ENCODE measurements at regions not wholly inside any gene's neighbourhood (a gene's known extent, or its start where the extent isn't known, plus 50 kb on each side); places are given as distances from the start of the nearest gene placed in this dataset.
"Not testable (repeated sequence)": the region's sequence is repeated elsewhere in the genome, so short reads cannot be mapped to it uniquely, and the experiment has no call there.

DNA sequence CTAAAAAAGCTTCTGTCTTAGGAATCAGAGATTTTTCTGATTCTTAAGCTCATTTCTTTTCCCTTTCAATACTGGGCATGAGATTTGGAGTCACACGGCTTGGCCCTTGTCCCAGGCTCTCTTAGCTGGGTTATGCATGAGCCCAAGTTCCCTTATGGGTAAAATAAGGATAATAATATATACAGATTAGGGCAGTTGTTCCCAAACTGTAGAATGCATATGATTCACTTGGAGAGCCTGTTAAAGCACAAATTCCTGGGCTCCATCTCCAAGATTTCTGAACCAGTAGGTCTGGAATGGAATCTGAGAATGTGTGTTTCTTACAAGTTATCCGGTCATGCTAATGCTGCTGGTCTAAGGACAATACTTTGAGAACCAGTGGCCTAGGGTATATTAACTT, 154.0 kb downstream of the REEP3 start:
- DNase-seq (ENCODE audit: low spot score) = no peak

- no peak for DNase-seq (ENCODE audit: low spot score)
These were observed 155.8 kb downstream of the REEP3 start for GRCh38 chr10:63677001-63677400.

DNA sequence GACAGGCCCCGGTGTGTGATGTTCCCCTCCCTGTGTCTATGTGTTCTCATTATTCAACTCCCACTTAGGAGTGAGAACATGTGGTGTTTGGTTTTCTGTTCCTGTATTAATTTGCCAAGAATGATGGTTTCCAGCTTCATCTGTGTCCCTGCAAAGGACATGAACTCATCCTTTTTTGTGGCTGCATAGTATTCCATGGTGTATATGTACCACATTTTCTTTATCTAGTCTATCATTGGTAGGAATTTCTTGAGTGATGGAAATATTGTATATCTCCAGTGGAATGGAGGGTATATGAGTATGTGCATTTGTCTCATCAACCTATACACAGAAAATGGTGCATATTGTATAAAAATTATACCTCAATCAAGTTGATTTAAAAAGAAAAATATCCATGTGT, 159.3 kb downstream of the REEP3 start:
- DNase-seq (ENCODE audit: low spot score) = not testable (repeated sequence)

DNA sequence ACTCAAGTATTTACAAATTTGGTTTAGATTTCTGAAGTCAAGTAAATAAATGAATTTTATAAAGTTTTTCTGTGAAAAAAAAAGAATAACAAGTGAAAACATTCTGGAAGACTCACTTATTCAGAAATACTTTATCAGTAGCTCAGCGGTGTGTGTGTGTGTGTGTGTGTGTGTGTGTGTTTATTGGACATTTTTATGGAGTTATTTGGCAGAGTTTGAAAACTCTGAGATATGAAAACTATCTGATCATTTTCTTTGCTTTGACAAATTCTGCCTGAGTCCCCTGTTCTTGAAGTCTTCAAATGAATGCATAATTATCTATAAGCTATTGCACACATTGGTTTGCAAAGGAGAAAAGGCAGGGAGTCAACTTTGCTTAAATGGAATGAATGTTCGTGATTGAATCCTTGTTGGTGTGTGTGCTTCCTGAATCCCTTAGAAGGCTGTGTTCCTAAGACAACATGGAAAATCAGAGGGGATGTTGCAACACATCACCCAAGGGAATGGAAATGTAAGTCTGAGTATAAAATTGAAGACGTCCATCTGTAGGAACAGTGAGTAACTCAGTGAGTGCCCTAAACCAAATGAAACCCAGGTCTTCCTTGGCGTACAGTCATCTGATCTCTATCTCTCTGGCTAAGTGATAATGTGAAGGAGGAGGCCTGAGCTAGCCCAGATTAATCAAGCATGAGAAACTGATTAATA, 160.9 kb downstream of the REEP3 start:
- DNase-seq (ENCODE audit: low spot score) = no peak

GRCh38 chr10:63682698-63683052, 161.5 kb downstream of the REEP3 start:
- not testable (repeated sequence) for DNase-seq (ENCODE audit: low spot score)

DNA sequence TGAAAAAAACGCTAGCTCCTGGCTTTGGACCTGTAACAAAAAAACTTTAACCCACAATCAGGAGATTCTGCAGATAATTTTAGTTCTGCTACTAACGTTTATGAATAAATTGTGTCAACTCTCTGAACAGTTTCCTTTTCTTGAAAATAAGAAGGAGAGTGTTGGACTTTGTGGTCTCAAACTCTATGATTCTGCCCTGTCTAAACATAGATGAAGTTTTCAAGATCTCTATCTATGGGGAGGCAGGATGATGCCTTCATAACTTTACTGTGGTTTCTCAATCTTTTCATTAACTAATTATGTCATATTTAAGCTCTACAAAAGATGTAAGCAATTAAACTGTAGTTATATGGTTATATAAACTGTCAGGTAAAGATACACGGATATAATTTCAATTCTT, 162.0 kb downstream of the REEP3 start:
- DNase-seq (ENCODE audit: low spot score) = no peak

- no peak for DNase-seq (ENCODE audit: low spot score)
These were observed 162.5 kb downstream of the REEP3 start for GRCh38 chr10:63683686-63684085.

- DNase-seq (ENCODE audit: low spot score) = no peak
These were observed 163.2 kb downstream of the REEP3 start for GRCh38 chr10:63684257-63684936.

- no peak for DNase-seq (ENCODE audit: low spot score)
These were observed 168.6 kb downstream of the REEP3 start for GRCh38 chr10:63689768-63690167.

GRCh38 chr10:63692220-63692896, 171.2 kb downstream of the REEP3 start:
- DNase-seq (ENCODE audit: low spot score) = no peak

GRCh38 chr10:63693021-63693420, 171.8 kb downstream of the REEP3 start:
- DNase-seq (ENCODE audit: low spot score) = not testable (repeated sequence)

- no peak for DNase-seq (ENCODE audit: low spot score)
These were observed 175.0 kb downstream of the REEP3 start for GRCh38 chr10:63696205-63696604.

- DNase-seq (ENCODE audit: low spot score) = no peak
These were observed 177.0 kb downstream of the REEP3 start for GRCh38 chr10:63697956-63698786.

DNA sequence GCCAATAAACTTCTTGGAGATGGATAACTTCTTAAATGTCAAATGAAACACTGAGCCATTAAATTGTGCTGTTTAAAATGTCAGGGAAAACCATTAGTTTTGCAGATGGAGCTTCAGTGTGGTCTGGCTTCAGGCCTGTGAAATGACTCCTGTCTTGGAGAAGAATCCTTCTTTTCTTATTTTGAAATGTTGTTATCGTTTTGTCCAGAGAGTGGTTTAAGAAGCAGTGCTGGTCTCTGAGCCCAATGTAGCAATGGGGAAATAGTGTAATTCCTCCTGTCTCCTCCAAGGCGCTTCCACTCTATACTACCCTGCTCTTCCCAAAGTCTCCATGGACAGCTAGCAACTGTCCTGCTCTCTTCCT, 177.6 kb downstream of the REEP3 start:
- no peak for DNase-seq (ENCODE audit: low spot score)

DNA sequence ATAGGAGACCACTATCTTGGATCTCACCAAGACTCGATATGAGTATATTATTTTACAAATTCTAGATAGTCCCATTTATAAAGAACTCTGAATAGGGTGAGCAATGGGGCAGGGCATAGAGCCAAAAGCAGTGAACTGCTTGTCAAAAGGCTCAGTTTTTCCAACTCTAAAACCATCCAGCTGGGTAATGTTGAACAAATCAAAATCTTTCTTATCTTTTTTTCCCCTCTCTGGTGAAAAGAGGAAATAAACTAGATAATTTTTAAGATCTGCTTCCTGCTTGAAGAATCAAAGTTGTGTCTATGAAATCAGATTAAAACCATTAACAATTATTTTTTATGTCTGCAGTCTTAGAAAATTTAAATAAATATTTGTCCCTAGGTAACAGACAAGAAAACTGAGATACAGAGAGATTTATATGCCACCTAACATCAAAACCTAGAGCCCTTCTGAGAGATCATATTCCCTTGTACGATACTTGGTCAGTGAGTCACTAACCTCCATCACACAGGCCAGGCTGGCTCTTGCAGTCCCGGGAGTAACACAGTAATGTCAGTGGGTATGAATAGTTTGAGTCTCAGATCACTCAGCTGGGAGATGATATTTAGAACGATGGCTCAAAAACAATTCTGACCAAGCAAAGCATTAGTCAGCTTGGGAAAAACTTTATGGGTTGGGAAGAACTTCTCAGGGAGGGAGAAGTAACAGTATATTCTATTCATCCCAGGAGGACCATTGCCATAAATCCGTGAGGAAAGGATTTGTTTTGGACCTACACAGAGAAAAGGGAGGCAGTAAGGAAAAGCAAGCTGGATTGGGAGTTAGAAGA, 178.8 kb downstream of the REEP3 start:
- DNase-seq (ENCODE audit: low spot score) = no peak

- no peak for DNase-seq (ENCODE audit: low spot score)
These were observed 179.5 kb downstream of the REEP3 start for GRCh38 chr10:63700631-63701156.

- DNase-seq (ENCODE audit: low spot score) = no peak
These were observed 180.9 kb downstream of the REEP3 start for GRCh38 chr10:63702092-63702491.

GRCh38 chr10:63703113-63703670, 182.0 kb downstream of the REEP3 start:
- no peak for DNase-seq (ENCODE audit: low spot score)

DNA sequence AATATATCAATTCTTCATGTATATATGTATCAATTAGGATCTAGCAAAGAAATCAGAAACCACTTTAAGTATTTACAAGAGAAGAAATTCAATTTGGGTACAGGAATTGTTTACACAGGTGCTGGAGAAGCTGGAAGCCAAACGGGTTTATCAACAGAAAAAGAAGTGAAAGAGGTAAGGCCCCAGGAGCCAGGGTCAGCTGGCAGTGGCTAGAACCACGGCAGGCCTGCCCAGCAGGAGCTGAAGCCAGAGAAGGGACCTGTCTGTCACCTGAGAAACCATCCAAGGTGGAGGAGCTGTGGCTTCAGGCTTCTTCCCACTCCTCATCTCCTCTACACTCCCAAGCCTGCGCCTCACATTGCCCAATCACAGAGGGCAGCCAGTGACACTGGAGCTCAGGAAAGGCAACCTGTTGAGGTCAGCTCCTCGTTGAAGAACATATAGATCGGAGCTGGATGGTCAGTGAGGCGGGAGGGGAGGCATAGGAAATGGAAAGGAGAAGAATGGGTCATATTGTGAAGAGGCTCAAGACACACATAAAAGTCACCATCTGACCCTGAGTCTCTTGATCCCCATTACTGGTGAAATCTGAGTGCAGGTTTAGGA, 182.6 kb downstream of the REEP3 start:
- no peak for DNase-seq (ENCODE audit: low spot score)

DNA sequence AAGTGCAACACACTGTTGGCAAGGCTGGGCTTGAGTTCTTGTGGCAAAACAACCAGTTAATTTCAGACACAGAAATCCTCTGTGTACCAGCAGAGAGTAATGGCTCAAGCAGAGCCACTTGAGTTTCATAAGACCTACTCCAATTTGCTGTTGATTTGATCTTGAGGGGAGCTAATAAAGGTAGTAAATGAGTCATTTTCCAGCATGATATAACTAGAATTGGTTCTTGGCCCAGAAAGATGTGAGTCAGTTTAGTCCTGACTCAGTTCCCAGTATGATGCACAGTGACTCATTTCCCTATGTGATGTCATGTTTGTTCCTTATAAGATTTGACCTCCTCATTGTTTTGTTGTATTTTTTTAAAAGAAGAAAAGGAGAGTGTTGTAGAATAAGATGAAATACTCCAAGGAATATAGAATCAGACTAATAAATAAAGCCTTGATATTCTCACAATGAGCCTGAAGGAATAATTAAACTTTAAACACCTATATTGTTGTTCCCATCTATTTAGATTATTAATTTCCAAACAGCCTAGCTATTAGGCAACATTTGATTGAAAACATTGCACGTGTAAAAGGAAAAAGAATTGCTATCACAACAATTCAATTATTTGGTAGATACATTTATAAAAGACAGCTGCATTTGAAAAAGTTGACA, 186.2 kb downstream of the REEP3 start:
- peak; percentile 32 for DNase-seq (ENCODE audit: low spot score)
